ENCODE measurements at regions not wholly inside any gene's neighbourhood (a gene's known extent, or its start where the extent isn't known, plus 50 kb on each side); places are given as distances from the start of the nearest gene placed in this dataset.
"Not testable (repeated sequence)": the region's sequence is repeated elsewhere in the genome, so short reads cannot be mapped to it uniquely, and the experiment has no call there.

- intact Hi-C loops (cut with micrococcal nuclease), result no loop called here
- no peak overlapping the region for H3K4me3 Mint-ChIP-seq
- DNase-seq, result no peak
- no peaks in the 10 kb centered on the region for H3K36me3 Mint-ChIP-seq (ENCODE audit: low read depth)
- no peaks in the 10 kb centered on the region for H3K9me3 Mint-ChIP-seq
- H3K27ac Mint-ChIP-seq, result no peak overlapping the region
- H3K27me3 Mint-ChIP-seq, result no peaks in the 10 kb centered on the region
- H3K4me1 Mint-ChIP-seq, result no peaks in the 10 kb centered on the region
Measured at GRCh38 chr18:60191926-60192325, 180.6 kb downstream of the MC4R start.

- Mint-ChIP-seq H3K27ac (no peak overlapping the region), H3K27me3 (no peaks in the 10 kb centered on the region), H3K36me3 (ENCODE audit: low read depth) (no peaks in the 10 kb centered on the region), H3K9me3 (no peaks in the 10 kb centered on the region), H3K4me3 (no peak overlapping the region), H3K4me1 (no peaks in the 10 kb centered on the region)
- intact Hi-C loops (cut with micrococcal nuclease), result no loop called here
- DNase-seq, result no peak
Measured at GRCh38 chr18:60189856-60190255, 182.7 kb downstream of the MC4R start.

GRCh38 chr18:60188958-60189357 is 183.6 kb downstream of the MC4R start:
- H3K27ac Mint-ChIP-seq, result no peak overlapping the region
- no peak for DNase-seq
- H3K36me3 Mint-ChIP-seq (ENCODE audit: low read depth), result no peaks in the 10 kb centered on the region
- H3K27me3 Mint-ChIP-seq, result no peaks in the 10 kb centered on the region
- intact Hi-C loops (cut with micrococcal nuclease), result no loop called here
- H3K9me3 Mint-ChIP-seq, result no peaks in the 10 kb centered on the region
- H3K4me3 Mint-ChIP-seq, result no peak overlapping the region
- H3K4me1 Mint-ChIP-seq, result no peaks in the 10 kb centered on the region

GRCh38 chr18:60182223-60182622 is 190.4 kb downstream of the MC4R start:
- no peaks in the 10 kb centered on the region for H3K9me3 Mint-ChIP-seq
- no peak for DNase-seq
- H3K4me1 Mint-ChIP-seq, result no peaks in the 10 kb centered on the region
- intact Hi-C loops (cut with micrococcal nuclease), result no loop called here
- no peaks in the 10 kb centered on the region for H3K36me3 Mint-ChIP-seq (ENCODE audit: low read depth)
- no peak overlapping the region for H3K27ac Mint-ChIP-seq
- no peaks in the 10 kb centered on the region for H3K27me3 Mint-ChIP-seq
- H3K4me3 Mint-ChIP-seq, result no peak overlapping the region

- no peak overlapping the region for H3K4me3 Mint-ChIP-seq
- no peaks in the 10 kb centered on the region for H3K36me3 Mint-ChIP-seq (ENCODE audit: low read depth)
- intact Hi-C loops (cut with micrococcal nuclease), result no loop called here
- no peak for DNase-seq
- H3K27ac Mint-ChIP-seq, result no peak overlapping the region
- no peaks in the 10 kb centered on the region for H3K9me3 Mint-ChIP-seq
- H3K4me1 Mint-ChIP-seq, result no peaks in the 10 kb centered on the region
- H3K27me3 Mint-ChIP-seq, result no peaks in the 10 kb centered on the region
Measured at GRCh38 chr18:60180671-60181070, 191.9 kb downstream of the MC4R start.

GRCh38 chr18:60178224-60178623 is 194.4 kb downstream of the MC4R start:
- H3K4me3 Mint-ChIP-seq, H3K27ac Mint-ChIP-seq: not testable (repeated sequence)

GRCh38 chr18:60176259-60176658 is 196.3 kb downstream of the MC4R start:
- no peaks in the 10 kb centered on the region for H3K9me3 Mint-ChIP-seq
- H3K27me3 Mint-ChIP-seq, result no peaks in the 10 kb centered on the region
- intact Hi-C loops (cut with micrococcal nuclease), result no loop called here
- no peaks in the 10 kb centered on the region for H3K36me3 Mint-ChIP-seq (ENCODE audit: low read depth)
- no peak overlapping the region for H3K4me3 Mint-ChIP-seq
- no peaks in the 10 kb centered on the region for H3K4me1 Mint-ChIP-seq
- no peak for DNase-seq
- no peak overlapping the region for H3K27ac Mint-ChIP-seq

More at GRCh38 chr18:60178224-60178623, 194.4 kb downstream of the MC4R start:
- H3K27me3 Mint-ChIP-seq; H3K9me3 Mint-ChIP-seq; intact Hi-C loops (cut with micrococcal nuclease); H3K36me3 Mint-ChIP-seq (ENCODE audit: low read depth); H3K4me1 Mint-ChIP-seq; DNase-seq: not testable (repeated sequence)

- no peaks in the 10 kb centered on the region for H3K9me3 Mint-ChIP-seq
- H3K4me1 Mint-ChIP-seq, result no peaks in the 10 kb centered on the region
- no peaks in the 10 kb centered on the region for H3K27me3 Mint-ChIP-seq
- H3K36me3 Mint-ChIP-seq (ENCODE audit: low read depth), result no peaks in the 10 kb centered on the region
- no peak overlapping the region for H3K4me3 Mint-ChIP-seq
- H3K27ac Mint-ChIP-seq, result no peak overlapping the region
- no peak for DNase-seq
- intact Hi-C loops (cut with micrococcal nuclease), result no loop called here
Measured at GRCh38 chr18:60174832-60175231, 197.7 kb downstream of the MC4R start.

GRCh38 chr18:60172030-60172429 is 200.5 kb downstream of the MC4R start:
- Mint-ChIP-seq H3K27ac (no peak overlapping the region), H3K4me3 (no peak overlapping the region), H3K4me1 (no peaks in the 10 kb centered on the region), H3K9me3 (no peaks in the 10 kb centered on the region), H3K36me3 (ENCODE audit: low read depth) (no peaks in the 10 kb centered on the region), H3K27me3 (no peaks in the 10 kb centered on the region)
- intact Hi-C loops (cut with micrococcal nuclease), result no loop called here
- no peak for DNase-seq

- Mint-ChIP-seq H3K36me3 (ENCODE audit: low read depth) (no peaks in the 10 kb centered on the region), H3K4me3 (no peak overlapping the region), H3K27ac (no peak overlapping the region), H3K9me3 (no peaks in the 10 kb centered on the region), H3K4me1 (no peaks in the 10 kb centered on the region), H3K27me3 (no peaks in the 10 kb centered on the region)
- no peak for DNase-seq
- intact Hi-C loops (cut with micrococcal nuclease), result no loop called here
Measured at GRCh38 chr18:60163622-60164021, 209.0 kb downstream of the MC4R start.

GRCh38 chr18:60162388-60162787 is 210.2 kb downstream of the MC4R start:
- Mint-ChIP-seq H3K27me3 (no peaks in the 10 kb centered on the region), H3K36me3 (ENCODE audit: low read depth) (no peaks in the 10 kb centered on the region), H3K9me3 (no peaks in the 10 kb centered on the region), H3K27ac (no peak overlapping the region), H3K4me1 (no peaks in the 10 kb centered on the region), H3K4me3 (no peak overlapping the region)
- DNase-seq, result no peak
- intact Hi-C loops (cut with micrococcal nuclease), result no loop called here

GRCh38 chr18:60157810-60158209 is 214.8 kb downstream of the MC4R start:
- Mint-ChIP-seq H3K36me3 (ENCODE audit: low read depth) (no peaks in the 10 kb centered on the region), H3K9me3 (no peaks in the 10 kb centered on the region)
- DNase-seq, result no peak

GRCh38 chr18:60153376-60153775 is 219.2 kb downstream of the MC4R start:
- intact Hi-C loops (cut with micrococcal nuclease), result no loop called here
- no peaks in the 10 kb centered on the region for H3K4me1 Mint-ChIP-seq
- H3K4me3 Mint-ChIP-seq, result no peak overlapping the region
- no peaks in the 10 kb centered on the region for H3K36me3 Mint-ChIP-seq (ENCODE audit: low read depth)
- no peaks in the 10 kb centered on the region for H3K9me3 Mint-ChIP-seq
- no peak for DNase-seq
- no peak overlapping the region for H3K27ac Mint-ChIP-seq
- H3K27me3 Mint-ChIP-seq, result no peaks in the 10 kb centered on the region

More at GRCh38 chr18:60157810-60158209, 214.8 kb downstream of the MC4R start:
- no peaks in the 10 kb centered on the region for H3K4me1 Mint-ChIP-seq
- intact Hi-C loops (cut with micrococcal nuclease), result no loop called here
- no peak overlapping the region for H3K4me3 Mint-ChIP-seq
- H3K27ac Mint-ChIP-seq, result no peak overlapping the region
- H3K27me3 Mint-ChIP-seq, result no peaks in the 10 kb centered on the region

- H3K36me3 Mint-ChIP-seq (ENCODE audit: low read depth), result no peaks in the 10 kb centered on the region
- H3K4me1 Mint-ChIP-seq, result no peaks in the 10 kb centered on the region
- DNase-seq, result no peak
- no peaks in the 10 kb centered on the region for H3K9me3 Mint-ChIP-seq
- no peaks in the 10 kb centered on the region for H3K27me3 Mint-ChIP-seq
- intact Hi-C loops (cut with micrococcal nuclease), result no loop called here
- no peak overlapping the region for H3K27ac Mint-ChIP-seq
- no peak overlapping the region for H3K4me3 Mint-ChIP-seq
Measured at GRCh38 chr18:60149316-60149715, 223.3 kb downstream of the MC4R start.

GRCh38 chr18:60147323-60147722 is 225.3 kb downstream of the MC4R start:
- Mint-ChIP-seq H3K9me3 (no peaks in the 10 kb centered on the region), H3K36me3 (ENCODE audit: low read depth) (no peaks in the 10 kb centered on the region), H3K4me3 (no peak overlapping the region), H3K4me1 (no peaks in the 10 kb centered on the region), H3K27ac (no peak overlapping the region), H3K27me3 (no peaks in the 10 kb centered on the region)
- intact Hi-C loops (cut with micrococcal nuclease), result no loop called here
- DNase-seq, result no peak
